MM.1S (cell line): ENCODE measurements at regions not wholly inside any gene's neighbourhood (a gene's known extent, or its start where the extent isn't known, plus 50 kb on each side); places are given as distances from the start of the nearest gene placed in this dataset.

ENCODE experiments used
- DNase-seq: peaks from one replicate; pipeline ENCODE4 v3.0.0-alpha.2; 2015
- H2AFZ ChIP-seq: fragments of 300-600 bp; sonication (generic); 2 replicates; pipeline ENCODE4 v1.6.0; 2016; ENCODE audit warnings: antibody characterized with exemption, low read length
- H3F3A ChIP-seq: fragments of 300-600 bp; sonication (generic); 2 replicates; pipeline ENCODE4 v1.6.1; 2016; ENCODE audit warnings: mild to moderate bottlenecking, antibody characterized with exemption, low read length, moderate library complexity, mixed read lengths; ENCODE audit not compliant: insufficient read depth
- H3K27ac ChIP-seq: fragments of 300-600 bp; sonication (generic); 2 replicates; pipeline ENCODE4 v1.5.1; 2016; ENCODE audit warnings: mild to moderate bottlenecking, low read length
- H3K27me3 ChIP-seq: fragments of 300-600 bp; sonication (generic); replicated peaks from 2 replicates; pipeline ENCODE4 v1.6.0; 2016; ENCODE audit warnings: low read length; ENCODE audit not compliant: insufficient read depth
- H3K36me3 ChIP-seq: fragments of 300-600 bp; sonication (generic); replicated peaks from 2 replicates; pipeline ENCODE4 v1.6.1; 2016; ENCODE audit warnings: mild to moderate bottlenecking, low read length, mixed read lengths; ENCODE audit not compliant: insufficient read depth
- H3K4me1 ChIP-seq: fragments of 300-600 bp; sonication (generic); 2 replicates; pipeline ENCODE4 v1.6.1; 2016; ENCODE audit warnings: low read length, mixed read lengths
- H3K4me2 ChIP-seq: fragments of 300-600 bp; sonication (generic); 2 replicates; pipeline ENCODE4 v1.6.0; 2016; ENCODE audit warnings: low read depth, low read length
- H3K4me3 ChIP-seq: fragments of 300-600 bp; sonication (generic); 2 replicates; pipeline ENCODE4 v1.5.1; 2016; ENCODE audit warnings: low read length, mixed read lengths
- H3K79me2 ChIP-seq: fragments of 300-600 bp; sonication (generic); 2 replicates; pipeline ENCODE4 v1.6.1; 2016; ENCODE audit warnings: mixed run types, low read length, mixed read lengths
- H3K9ac ChIP-seq: fragments of 300-600 bp; sonication (generic); 2 replicates; pipeline ENCODE4 v1.6.1; 2016; ENCODE audit warnings: low read length, mixed read lengths
- H3K9me2 ChIP-seq: fragments of 300-600 bp; sonication (generic); replicated peaks from 2 replicates; pipeline ENCODE4 v1.6.1; 2016; ENCODE audit warnings: mild to moderate bottlenecking, low read length, mixed read lengths; ENCODE audit not compliant: insufficient read depth
- H3K9me3 ChIP-seq: fragments of 300-600 bp; sonication (generic); replicated peaks from 2 replicates; pipeline ENCODE4 v1.6.1; 2016; ENCODE audit warnings: mild to moderate bottlenecking, low read length, mixed read lengths; ENCODE audit not compliant: insufficient read depth
- H4K20me1 ChIP-seq: fragments of 300-600 bp; sonication (generic); 2 replicates; pipeline ENCODE4 v1.6.1; 2016; ENCODE audit warnings: mild to moderate bottlenecking, low read length, moderate library complexity, mixed read lengths; ENCODE audit not compliant: insufficient read depth
- CTCF ChIP-seq: fragments of 300-600 bp; sonication (generic); IDR thresholded peaks from 2 replicates; pipeline ENCODE4 v1.5.1; 2016; ENCODE audit warnings: antibody characterized with exemption, low read length, mixed read lengths
- EZH2 ChIP-seq: fragments of 300-600 bp; sonication (generic); optimal IDR thresholded peaks from 2 replicates; pipeline ENCODE3; 2017; ENCODE audit warnings: low read depth, mild to moderate bottlenecking, antibody characterized with exemption, low read length, mixed read lengths
- EZH2phosphoT487 ChIP-seq: fragments of 300-600 bp; sonication (generic); IDR thresholded peaks from 2 replicates; pipeline ENCODE4 v1.6.1; 2018; ENCODE audit warnings: antibody characterized with exemption, low read length

GRCh38 chr5:142437563-142437962, 112.7 kb upstream of the SPRY4 start:
- no peaks in the 10 kb centered on the region for H3K79me2 ChIP-seq
- H3K27ac ChIP-seq = no peak overlapping the region
- no peaks in the 10 kb centered on the region for H3K4me1 ChIP-seq
- no peaks in the 10 kb centered on the region for H4K20me1 ChIP-seq
- H3K9ac ChIP-seq = no peak overlapping the region
- H2AFZ ChIP-seq = no peak overlapping the region
- no peaks in the 10 kb centered on the region for H3F3A ChIP-seq
- H3K36me3 ChIP-seq = no peaks in the 10 kb centered on the region
- TF ChIP-seq EZH2phosphoT487 (no peak), EZH2 (no peak), CTCF (no peak)
- H3K4me2 ChIP-seq = no peak overlapping the region
- H3K9me3 ChIP-seq = no peaks in the 10 kb centered on the region
- H3K4me3 ChIP-seq = no peak overlapping the region
- DNase-seq = no peak
- no peaks in the 10 kb centered on the region for H3K27me3 ChIP-seq
- H3K9me2 ChIP-seq = no peaks in the 10 kb centered on the region

GRCh38 chr5:142435410-142436115, 110.7 kb upstream of the SPRY4 start:
- no peaks in the 10 kb centered on the region for H3F3A ChIP-seq
- no peak overlapping the region for H3K4me2 ChIP-seq
- no peaks in the 10 kb centered on the region for H3K4me1 ChIP-seq
- no peaks in the 10 kb centered on the region for H3K9me2 ChIP-seq
- TF ChIP-seq EZH2phosphoT487 (no peak), EZH2 (no peak), CTCF (no peak)
- H3K4me3 ChIP-seq = no peak overlapping the region
- no peaks in the 10 kb centered on the region for H3K79me2 ChIP-seq
- DNase-seq = no peak
- H3K36me3 ChIP-seq = no peaks in the 10 kb centered on the region
- no peaks in the 10 kb centered on the region for H3K27me3 ChIP-seq
- no peaks in the 10 kb centered on the region for H3K9me3 ChIP-seq
- H3K27ac ChIP-seq = no peak overlapping the region
- no peak overlapping the region for H2AFZ ChIP-seq
- H4K20me1 ChIP-seq = no peaks in the 10 kb centered on the region
- H3K9ac ChIP-seq = no peak overlapping the region

- Histone ChIP-seq H3F3A (no peaks in the 10 kb centered on the region), H3K4me2 (no peak overlapping the region), H3K4me1 (no peaks in the 10 kb centered on the region), H3K9me3 (no peaks in the 10 kb centered on the region), H3K36me3 (no peaks in the 10 kb centered on the region), H3K27me3 (no peaks in the 10 kb centered on the region), H3K4me3 (no peak overlapping the region), H3K9ac (no peak overlapping the region), H3K79me2 (no peaks in the 10 kb centered on the region), H3K9me2 (no peaks in the 10 kb centered on the region), H3K27ac (no peak overlapping the region), H4K20me1 (no peaks in the 10 kb centered on the region), H2AFZ (no peak overlapping the region)
- TF ChIP-seq EZH2phosphoT487 = no peak
- no peak for TF ChIP-seq EZH2
- no peak for TF ChIP-seq CTCF
- DNase-seq = no peak
Observed at GRCh38 chr5:142434322-142434612, 109.4 kb upstream of the SPRY4 start.
